Neutrophil (primary cell): ENCODE measurements at regions not wholly inside any gene's neighbourhood (a gene's known extent, or its start where the extent isn't known, plus 50 kb on each side); places are given as distances from the start of the nearest gene placed in this dataset.
"Not testable (repeated sequence)": the region's sequence is repeated elsewhere in the genome, so short reads cannot be mapped to it uniquely, and the experiment has no call there.

Source experiments
- H3K27ac ChIP-seq: fragments of 200-600 bp; sonication (generic); 2 replicates; pipeline ENCODE4 v1.5.1; 2016; ENCODE audit warnings: mild to moderate bottlenecking, moderate library complexity
- H3K27me3 ChIP-seq: fragments of 200-600 bp; sonication (generic); 2 replicates; pipeline ENCODE4 v1.6.0; 2016; ENCODE audit warnings: mild to moderate bottlenecking
- H3K36me3 ChIP-seq: fragments of 200-600 bp; sonication (generic); 2 replicates; pipeline ENCODE4 v1.5.1; 2017
- H3K4me1 ChIP-seq, 2 experiments: fragments of 200-600 bp in 1 of 2; sonication (generic) in 1 of 2; 1 replicate in 1 of 2; 2 replicates in 1 of 2; pipeline versions ENCODE4 v1.5.1 to v1.6.1; 2013 to 2016; ENCODE audit warnings: low read depth in 1 of 2, low read length in 1 of 2, mild to moderate bottlenecking in 1 of 2, moderate library complexity in 1 of 2; ENCODE audit not compliant: control insufficient read depth in 1 of 2, insufficient read depth in 1 of 2
- H3K4me3 ChIP-seq, 2 experiments: fragments of 200-600 bp in 1 of 2; sonication (generic) in 1 of 2; 1 replicate in 1 of 2; 2 replicates in 1 of 2; pipeline ENCODE4 v1.5.1; 2013 to 2016; ENCODE audit warnings: low read depth in 1 of 2, low read length in 1 of 2, mild to moderate bottlenecking in 1 of 2, moderate library complexity in 1 of 2
- H3K9me3 ChIP-seq: fragments of 200-600 bp; sonication (generic); 2 replicates; pipeline ENCODE4 v1.5.1; 2016
- CTCF ChIP-seq: fragments of 200-600 bp; sonication (generic); IDR thresholded peaks from 2 replicates; pipeline ENCODE4 v1.5.1; 2016; ENCODE audit warnings: antibody characterized with exemption

GRCh38 chr5:124613273-124613953 is 133.0 kb downstream of the ZNF608 start:
- Histone ChIP-seq H3K4me3 (no peak overlapping the region), H3K4me1 (no peaks in the 10 kb centered on the region), H3K27me3 (no peaks in the 10 kb centered on the region), H3K36me3 (no peaks in the 10 kb centered on the region), H3K9me3 (no peaks in the 10 kb centered on the region), H3K27ac (no peak overlapping the region)
- TF ChIP-seq CTCF, result no peak

- Histone ChIP-seq H3K36me3 (no peaks in the 10 kb centered on the region), H3K27ac (no peak overlapping the region), H3K9me3 (no peaks in the 10 kb centered on the region), H3K4me3 (no peak overlapping the region), H3K27me3 (no peaks in the 10 kb centered on the region), H3K4me1 (no peaks in the 10 kb centered on the region)
- no peak for TF ChIP-seq CTCF
Observed at GRCh38 chr5:124612023-124612422, 134.4 kb downstream of the ZNF608 start.

GRCh38 chr5:124611262-124611661 is 135.2 kb downstream of the ZNF608 start:
- not testable (repeated sequence) for H3K4me3 ChIP-seq, H3K27me3 ChIP-seq, H3K9me3 ChIP-seq, H3K36me3 ChIP-seq, H3K4me1 ChIP-seq, H3K27ac ChIP-seq

DNA sequence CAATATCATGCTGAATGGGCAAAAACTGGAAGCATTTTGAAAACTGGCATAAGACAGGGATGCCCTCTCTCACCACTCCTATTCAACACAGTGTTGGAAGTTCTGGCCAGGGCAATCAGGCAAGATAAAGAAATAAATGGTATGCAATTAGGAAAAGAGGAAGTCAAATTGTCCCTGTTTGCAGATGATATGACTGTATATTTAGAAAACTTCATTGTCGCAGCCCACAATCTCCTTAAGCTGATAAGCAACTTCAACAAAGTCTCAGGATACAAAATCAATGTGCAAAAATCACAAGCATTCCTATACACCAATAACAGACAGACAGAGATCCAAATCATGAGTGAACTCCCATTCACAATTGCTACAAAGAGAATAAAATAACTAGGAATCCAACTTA is 136.8 kb downstream of the ZNF608 start:
- not testable (repeated sequence) for H3K9me3 ChIP-seq, H3K27ac ChIP-seq, H3K4me3 ChIP-seq, H3K36me3 ChIP-seq, H3K27me3 ChIP-seq, H3K4me1 ChIP-seq

- Histone ChIP-seq H3K27ac (no peak overlapping the region), H3K4me1 (no peaks in the 10 kb centered on the region), H3K9me3 (no peaks in the 10 kb centered on the region), H3K36me3 (no peaks in the 10 kb centered on the region), H3K4me3 (no peak overlapping the region), H3K27me3 (no peaks in the 10 kb centered on the region)
- TF ChIP-seq CTCF, result no peak
Observed at GRCh38 chr5:124606543-124606942, 139.9 kb downstream of the ZNF608 start.

DNA sequence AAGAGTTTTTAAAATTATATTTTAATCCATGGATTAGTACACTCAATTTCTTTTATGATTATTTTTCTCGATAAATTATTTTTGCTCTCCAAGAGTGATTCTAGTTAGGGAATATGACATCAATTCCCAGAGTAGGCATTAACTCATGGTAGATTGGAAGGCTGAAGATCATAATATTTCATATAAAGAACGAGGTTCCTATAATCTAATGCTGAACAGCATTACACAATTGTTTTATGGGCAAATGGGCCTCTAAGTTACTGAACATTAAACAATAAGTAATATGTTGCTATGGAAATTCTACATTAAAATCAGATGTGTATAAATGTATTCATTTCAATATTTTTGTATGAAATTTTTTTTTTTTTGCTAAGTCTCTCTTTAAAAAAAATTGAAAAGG is 140.3 kb downstream of the ZNF608 start:
- H3K27me3 ChIP-seq, result no peaks in the 10 kb centered on the region
- no peaks in the 10 kb centered on the region for H3K9me3 ChIP-seq
- no peaks in the 10 kb centered on the region for H3K4me1 ChIP-seq
- TF ChIP-seq CTCF, result no peak
- no peak overlapping the region for H3K27ac ChIP-seq
- H3K4me3 ChIP-seq, result no peak overlapping the region
- H3K36me3 ChIP-seq, result no peaks in the 10 kb centered on the region

DNA sequence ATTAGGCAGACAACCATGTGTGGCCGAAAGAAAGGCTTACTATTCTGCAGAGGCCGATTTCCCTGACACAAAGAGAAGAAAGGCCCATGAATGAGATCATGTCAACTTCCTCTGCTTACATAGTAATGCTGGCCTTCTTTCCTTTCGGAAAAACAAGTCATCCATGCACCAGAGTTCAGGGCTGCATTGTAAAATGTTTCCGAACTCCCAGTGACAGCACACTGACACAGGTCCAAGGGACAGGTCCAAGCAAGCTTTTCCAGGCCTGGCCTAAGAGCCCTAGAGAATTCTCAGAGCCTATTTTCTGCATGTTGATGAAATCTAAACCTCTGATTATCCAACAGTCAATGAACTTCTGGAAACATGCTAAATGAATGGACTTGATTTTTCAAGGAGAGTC is 140.9 kb downstream of the ZNF608 start:
- no peak overlapping the region for H3K4me3 ChIP-seq

More for the DNA sequence above, 140.9 kb downstream of the ZNF608 start:
- no peak for TF ChIP-seq CTCF
- Histone ChIP-seq H3K4me1 (no peaks in the 10 kb centered on the region), H3K27ac (no peak overlapping the region), H3K9me3 (no peaks in the 10 kb centered on the region), H3K36me3 (no peaks in the 10 kb centered on the region), H3K27me3 (no peaks in the 10 kb centered on the region)
